Activated naive CD8-positive, alpha-beta T cell treated with anti-CD3 and anti-CD28 coated beads for 36 hours (primary cell): ENCODE measurements at regions not wholly inside any gene's neighbourhood (a gene's known extent, or its start where the extent isn't known, plus 50 kb on each side); places are given as distances from the start of the nearest gene placed in this dataset.

Source experiments
- DNase-seq: peaks from one replicate; pipeline ENCODE4 v3.0.0; 2021
- H3K27ac Mint-ChIP-seq: one replicate; pipeline ENCODE4 v1.8.0; 2022; ENCODE audit warnings: mild to moderate bottlenecking, moderate library complexity, mixed read lengths
- H3K27me3 Mint-ChIP-seq: one replicate; pipeline ENCODE4 v1.8.0; 2022; ENCODE audit warnings: mild to moderate bottlenecking, mixed read lengths
- H3K36me3 Mint-ChIP-seq: one replicate; pipeline ENCODE4 v1.8.0; 2021; ENCODE audit warnings: mild to moderate bottlenecking, mixed read lengths
- H3K4me1 Mint-ChIP-seq: one replicate; pipeline ENCODE4 v1.8.0; 2021; ENCODE audit warnings: mixed read lengths
- H3K4me3 Mint-ChIP-seq: one replicate; pipeline ENCODE4 v1.8.0; 2022; ENCODE audit warnings: mild to moderate bottlenecking, moderate library complexity, mixed read lengths
- H3K9me3 Mint-ChIP-seq: one replicate; pipeline ENCODE4 v1.8.0; 2022; ENCODE audit warnings: mixed read lengths

DNA sequence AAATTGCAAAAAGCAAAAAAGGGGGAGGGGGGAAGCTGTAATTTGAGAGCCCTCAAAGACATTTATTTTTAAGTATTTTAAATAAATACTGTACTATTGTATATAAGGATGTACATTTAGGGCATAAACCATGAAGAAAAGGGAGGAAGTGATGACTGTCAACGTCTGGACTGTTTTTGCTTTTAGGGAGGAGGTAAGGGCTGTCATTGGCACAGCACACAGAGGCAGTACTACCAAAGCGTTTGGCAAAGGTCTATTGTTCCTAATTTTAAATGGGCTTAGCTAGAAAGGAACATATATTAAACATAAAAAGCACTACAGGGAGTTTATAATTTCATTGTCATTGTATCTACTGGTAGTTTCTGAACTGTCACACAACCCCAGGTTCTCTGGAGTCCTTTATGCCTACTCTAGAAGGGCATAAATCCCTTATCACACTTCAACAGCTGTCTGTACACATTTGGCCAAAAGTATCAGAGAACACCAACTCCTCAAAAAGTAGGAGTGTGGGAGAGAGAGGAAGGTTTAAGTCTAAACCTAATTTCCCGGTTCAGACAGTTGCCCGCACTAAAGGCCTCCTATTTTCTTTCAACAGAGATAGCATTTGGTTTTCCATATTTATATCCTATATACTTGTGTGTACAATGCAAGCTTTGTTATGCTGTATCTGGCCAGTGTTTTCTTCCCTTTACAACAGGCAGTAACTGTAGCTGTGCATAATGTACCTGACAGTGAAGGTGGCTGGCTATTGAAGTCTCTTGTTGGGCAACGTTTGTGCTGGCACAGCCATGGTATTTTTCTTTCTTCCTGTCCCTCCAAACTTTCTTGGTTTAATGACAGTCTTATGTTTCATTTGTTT is 406.2 kb downstream of the KLF5 start:
- no peaks in the 10 kb centered on the region for H3K27me3 Mint-ChIP-seq
- H3K36me3 Mint-ChIP-seq = no peaks in the 10 kb centered on the region
- DNase-seq = no peak
- H3K4me1 Mint-ChIP-seq = no peaks in the 10 kb centered on the region
- H3K9me3 Mint-ChIP-seq = no peaks in the 10 kb centered on the region
- no peak overlapping the region for H3K27ac Mint-ChIP-seq
- H3K4me3 Mint-ChIP-seq = no peak overlapping the region

GRCh38 chr13:73462241-73462640 is 403.4 kb downstream of the KLF5 start:
- no peaks in the 10 kb centered on the region for H3K36me3 Mint-ChIP-seq
- no peak overlapping the region for H3K4me3 Mint-ChIP-seq
- no peaks in the 10 kb centered on the region for H3K4me1 Mint-ChIP-seq
- no peak for DNase-seq
- H3K27ac Mint-ChIP-seq = no peak overlapping the region
- H3K9me3 Mint-ChIP-seq = peaks cover 4% of the 10 kb centered on the region
- H3K27me3 Mint-ChIP-seq = no peaks in the 10 kb centered on the region

- Mint-ChIP-seq H3K36me3 (no peaks in the 10 kb centered on the region), H3K4me3 (no peak overlapping the region), H3K4me1 (peaks cover 3% of the 10 kb centered on the region)
Measured at GRCh38 chr13:73451221-73452029, 392.6 kb downstream of the KLF5 start.

GRCh38 chr13:73450583-73450982 is 391.8 kb downstream of the KLF5 start:
- H3K36me3 Mint-ChIP-seq = peaks cover 4% of the 10 kb centered on the region
- no peak overlapping the region for H3K4me3 Mint-ChIP-seq

More at GRCh38 chr13:73451221-73452029, 392.6 kb downstream of the KLF5 start:
- no peak for DNase-seq
- peaks cover 9% of the 10 kb centered on the region for H3K9me3 Mint-ChIP-seq
- no peak overlapping the region for H3K27ac Mint-ChIP-seq
- H3K27me3 Mint-ChIP-seq = no peaks in the 10 kb centered on the region

GRCh38 chr13:73449252-73449651 is 390.4 kb downstream of the KLF5 start:
- Mint-ChIP-seq H3K9me3 (peaks cover 9% of the 10 kb centered on the region), H3K27ac (no peak overlapping the region), H3K36me3 (peaks cover 4% of the 10 kb centered on the region), H3K4me1 (peaks cover 3% of the 10 kb centered on the region), H3K27me3 (no peaks in the 10 kb centered on the region), H3K4me3 (no peak overlapping the region)
- DNase-seq = no peak

More at GRCh38 chr13:73450583-73450982, 391.8 kb downstream of the KLF5 start:
- Mint-ChIP-seq H3K27ac (no peak overlapping the region), H3K27me3 (no peaks in the 10 kb centered on the region), H3K4me1 (peaks cover 3% of the 10 kb centered on the region), H3K9me3 (peaks cover 8% of the 10 kb centered on the region)
- no peak for DNase-seq

- no peaks in the 10 kb centered on the region for H3K4me1 Mint-ChIP-seq
- H3K27ac Mint-ChIP-seq = no peak overlapping the region
- peaks cover 29% of the 10 kb centered on the region for H3K9me3 Mint-ChIP-seq
- H3K27me3 Mint-ChIP-seq = no peaks in the 10 kb centered on the region
- no peak for DNase-seq
- no peak overlapping the region for H3K4me3 Mint-ChIP-seq
- peaks cover 6% of the 10 kb centered on the region for H3K36me3 Mint-ChIP-seq
Measured at GRCh38 chr13:73440296-73440895, 381.6 kb downstream of the KLF5 start.

- Mint-ChIP-seq H3K36me3 (peaks cover 3% of the 10 kb centered on the region), H3K27ac (no peak overlapping the region), H3K27me3 (no peaks in the 10 kb centered on the region), H3K4me1 (no peaks in the 10 kb centered on the region), H3K4me3 (no peak overlapping the region), H3K9me3 (peaks cover 22% of the 10 kb centered on the region)
- DNase-seq = no peak
Measured at GRCh38 chr13:73433890-73434289, 375.1 kb downstream of the KLF5 start.

- H3K4me1 Mint-ChIP-seq = no peaks in the 10 kb centered on the region
- no peak overlapping the region for H3K4me3 Mint-ChIP-seq
- H3K27ac Mint-ChIP-seq = no peak overlapping the region
- peaks cover 22% of the 10 kb centered on the region for H3K9me3 Mint-ChIP-seq
- DNase-seq = no peak
- H3K36me3 Mint-ChIP-seq = peaks cover 3% of the 10 kb centered on the region
- no peaks in the 10 kb centered on the region for H3K27me3 Mint-ChIP-seq
Measured at GRCh38 chr13:73433458-73433857, 374.7 kb downstream of the KLF5 start.

DNA sequence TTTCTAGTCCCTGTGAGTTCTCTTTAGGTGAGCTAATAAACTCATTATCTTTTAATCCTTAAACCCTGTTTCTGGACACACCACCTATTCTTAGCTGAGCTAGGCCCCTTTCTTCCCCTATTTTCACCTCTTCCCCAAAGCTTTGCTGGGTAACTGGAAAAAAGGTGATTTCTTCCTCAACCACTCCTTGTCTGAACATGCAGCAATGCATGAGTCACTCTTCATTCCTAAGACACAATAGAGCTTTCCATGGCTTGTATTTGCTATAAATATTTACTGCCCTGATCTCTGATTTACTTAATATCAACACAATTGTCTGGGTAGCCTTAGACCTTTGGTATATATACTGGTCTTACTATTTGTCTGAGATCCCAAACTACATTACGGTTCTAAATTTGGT is 370.9 kb downstream of the KLF5 start:
- H3K9me3 Mint-ChIP-seq = peaks cover 2% of the 10 kb centered on the region
- no peak overlapping the region for H3K27ac Mint-ChIP-seq
- H3K4me3 Mint-ChIP-seq = no peak overlapping the region
- no peaks in the 10 kb centered on the region for H3K27me3 Mint-ChIP-seq
- DNase-seq = no peak
- H3K36me3 Mint-ChIP-seq = no peaks in the 10 kb centered on the region
- peaks cover 3% of the 10 kb centered on the region for H3K4me1 Mint-ChIP-seq

DNA sequence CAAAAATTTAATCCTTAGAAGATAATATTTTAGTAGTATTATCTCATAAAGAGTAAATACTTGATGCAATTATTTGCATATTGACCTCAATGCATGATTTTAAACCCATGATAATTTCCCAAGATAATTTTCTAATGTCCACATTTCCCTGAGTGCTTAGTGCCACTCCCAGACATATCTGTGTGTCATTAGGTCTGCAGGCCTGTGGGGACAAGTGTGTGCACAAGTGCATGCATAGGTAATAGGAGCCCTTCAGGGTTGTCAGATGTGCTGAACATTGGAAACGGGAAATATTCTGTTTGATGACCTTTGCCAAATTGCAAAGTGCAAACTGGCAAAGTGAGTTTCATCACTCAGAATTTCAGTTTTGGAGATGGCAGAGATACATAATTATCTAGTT is 369.9 kb downstream of the KLF5 start:
- Mint-ChIP-seq H3K27me3 (no peaks in the 10 kb centered on the region), H3K36me3 (no peaks in the 10 kb centered on the region), H3K9me3 (peaks cover 2% of the 10 kb centered on the region), H3K4me3 (no peak overlapping the region), H3K27ac (no peak overlapping the region), H3K4me1 (peaks cover 3% of the 10 kb centered on the region)
- no peak for DNase-seq

DNA sequence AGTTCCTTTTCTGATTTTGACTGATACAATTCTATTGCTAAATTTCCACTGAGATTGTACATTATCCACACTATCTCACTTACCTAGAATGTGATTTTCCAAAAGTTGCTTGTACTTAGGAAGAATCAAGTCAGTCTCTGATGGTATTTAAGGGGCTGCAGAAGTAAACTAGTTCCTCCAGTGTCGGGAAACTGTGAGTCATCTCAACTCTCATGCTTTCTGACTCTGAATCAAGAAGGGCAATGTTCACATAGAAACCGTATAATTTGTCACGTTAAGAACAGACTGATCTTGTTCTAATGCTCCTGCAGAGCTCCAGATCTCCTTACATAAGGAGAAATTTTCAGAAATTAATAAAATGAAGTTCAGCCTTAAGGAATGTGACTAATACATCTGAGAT is 369.3 kb downstream of the KLF5 start:
- H3K4me1 Mint-ChIP-seq = peaks cover 3% of the 10 kb centered on the region
- H3K27me3 Mint-ChIP-seq = no peaks in the 10 kb centered on the region

GRCh38 chr13:73422973-73423372 is 364.2 kb downstream of the KLF5 start:
- H3K27me3 Mint-ChIP-seq = no peaks in the 10 kb centered on the region
- no peaks in the 10 kb centered on the region for H3K9me3 Mint-ChIP-seq
- no peaks in the 10 kb centered on the region for H3K4me1 Mint-ChIP-seq
- H3K36me3 Mint-ChIP-seq = no peaks in the 10 kb centered on the region
- H3K27ac Mint-ChIP-seq = no peak overlapping the region
- no peak for DNase-seq
- no peak overlapping the region for H3K4me3 Mint-ChIP-seq

More for the DNA sequence above, 369.3 kb downstream of the KLF5 start:
- Mint-ChIP-seq H3K36me3 (no peaks in the 10 kb centered on the region), H3K27ac (no peak overlapping the region), H3K9me3 (peaks cover 2% of the 10 kb centered on the region), H3K4me3 (no peak overlapping the region)
- DNase-seq = no peak

DNA sequence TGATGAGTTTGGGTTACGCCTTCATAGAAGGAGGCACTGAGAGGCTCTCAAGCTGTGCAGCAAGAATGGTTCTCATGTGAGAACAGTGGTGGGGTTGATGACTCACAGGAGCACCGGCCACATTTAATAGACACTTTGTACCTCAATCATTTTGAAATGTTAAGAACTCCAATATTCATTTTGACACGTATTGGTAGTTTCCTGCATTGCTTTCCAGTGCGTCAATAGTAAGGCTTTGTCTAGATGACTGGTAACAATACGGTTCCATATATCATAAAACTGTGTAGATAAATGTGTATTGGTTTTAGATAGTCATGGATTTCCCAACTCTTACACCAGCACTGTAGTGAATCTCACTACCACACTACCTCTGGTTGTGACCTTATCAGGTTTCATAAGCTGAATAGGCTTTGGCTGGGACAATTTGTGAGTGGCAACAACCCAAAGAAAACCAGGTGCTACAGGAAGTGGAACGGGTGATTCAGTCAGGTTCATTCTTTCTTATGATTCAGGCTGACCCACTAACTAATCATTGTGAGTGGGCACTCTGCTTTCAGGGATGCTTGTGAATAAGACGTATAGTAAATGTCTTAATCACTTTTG is 362.6 kb downstream of the KLF5 start:
- Mint-ChIP-seq H3K4me1 (no peaks in the 10 kb centered on the region), H3K36me3 (no peaks in the 10 kb centered on the region), H3K4me3 (no peak overlapping the region), H3K27me3 (no peaks in the 10 kb centered on the region), H3K9me3 (no peaks in the 10 kb centered on the region), H3K27ac (no peak overlapping the region)
- DNase-seq = peak; percentile 10

DNA sequence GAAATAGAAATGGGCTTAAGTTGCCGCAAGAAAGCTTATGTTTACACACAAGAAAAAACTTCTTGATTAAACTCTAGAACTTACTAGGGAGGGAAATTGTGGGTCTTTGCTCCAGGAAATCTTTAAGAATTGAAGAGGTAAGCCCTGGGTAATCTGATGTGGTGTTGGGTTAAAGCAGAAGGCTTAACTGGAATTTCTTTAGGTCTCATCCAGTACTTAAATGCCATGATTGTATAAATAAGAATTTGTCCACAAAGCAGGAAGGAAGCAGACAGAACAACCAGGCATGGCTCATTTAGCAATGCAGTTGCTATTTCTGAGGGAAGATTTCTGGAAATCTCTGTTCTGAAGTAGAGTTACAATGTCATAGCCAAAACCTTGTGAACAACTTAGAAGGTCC is 360.4 kb downstream of the KLF5 start:
- Mint-ChIP-seq H3K27ac (no peak overlapping the region), H3K27me3 (no peaks in the 10 kb centered on the region), H3K9me3 (no peaks in the 10 kb centered on the region), H3K4me3 (no peak overlapping the region), H3K36me3 (no peaks in the 10 kb centered on the region), H3K4me1 (no peaks in the 10 kb centered on the region)
- no peak for DNase-seq
